ENCODE measurements at regions not wholly inside any gene's neighbourhood (a gene's known extent, or its start where the extent isn't known, plus 50 kb on each side); places are given as distances from the start of the nearest gene placed in this dataset.

- no peak for ATAC-seq (ENCODE audit: low read depth)
- Histone ChIP-seq H3K27me3 (replicated peaks in 1 of 4; ENCODE audit: control extremely low read depth in 1 of 4, control insufficient read depth in 3 of 4, insufficient read depth in 4 of 4, low read length in 3 of 4) (no peaks in the 10 kb centered on the region), H3K9me3 (ENCODE audit: control extremely low read depth in 1 of 3, control insufficient read depth in 2 of 3, insufficient read depth in 1 of 3, low read length in 2 of 3) (no peaks in the 10 kb centered on the region), H3K4me2 (replicated peaks; ENCODE audit: low read depth, low read length, poor library complexity, severe bottlenecking) (no peak overlapping the region), H3K36me3 (replicated peaks in 1 of 2; ENCODE audit: control extremely low read depth in 1 of 2, control insufficient read depth in 1 of 2, extremely low read depth in 1 of 2, insufficient read depth in 2 of 2, low read length in 1 of 2) (no peaks in the 10 kb centered on the region), H2AFZ (ENCODE audit: insufficient read depth, low read depth, low read length, poor library complexity, severe bottlenecking) (no peak overlapping the region), H4K20me1 (ENCODE audit: control insufficient read depth, insufficient read depth, low read length, poor library complexity, severe bottlenecking) (no peaks in the 10 kb centered on the region), H3K27ac (ENCODE audit: low read length in 2 of 2) (no peak overlapping the region), H3K9ac (ENCODE audit: low read length) (no peak overlapping the region), H3K4me3 (ENCODE audit: control extremely low read depth in 1 of 5, extremely low read depth in 1 of 5, insufficient read depth in 1 of 5, low read depth in 2 of 5, low read length in 4 of 5) (no peak overlapping the region), H3K79me2 (ENCODE audit: control insufficient read depth, insufficient read depth, low read length) (no peaks in the 10 kb centered on the region), H3K4me1 (ENCODE audit: control insufficient read depth in 2 of 2, insufficient read depth in 2 of 2, low read length in 2 of 2) (no peaks in the 10 kb centered on the region)
- 100% methylated on average over 2 of the region's 7 CpGs for WGBS (ENCODE audit: insufficient coverage)
- intact Hi-C loops (cut with micrococcal nuclease): no loop called here
- POLR2A ChIA-PET: no interaction called here
- Mint-ChIP-seq H3K4me1 (no peaks in the 10 kb centered on the region), H3K27me3 (no peaks in the 10 kb centered on the region), H3K27ac (no peak overlapping the region), H3K9me3 (ENCODE audit: insufficient read depth) (no peaks in the 10 kb centered on the region), H3K4me3 (no peak overlapping the region)
- DNase-seq: no peak
- CTCF ChIA-PET: no interaction called here
- no peak for TF ChIP-seq EZH2 (IDR thresholded peaks at IDR 0.05; ENCODE audit: borderline replicate concordance, insufficient read depth, low read depth, low read length, poor library complexity, severe bottlenecking)
- TF ChIP-seq CTCF (IDR thresholded peaks at IDR 0.05): no peak
Observed at GRCh38 chr7:19368491-19368925, 223.3 kb upstream of the FERD3L start.

- no peaks in the 10 kb centered on the region for H3K9me3 ChIP-seq (ENCODE audit: control extremely low read depth in 1 of 3, control insufficient read depth in 2 of 3, insufficient read depth in 1 of 3, low read length in 2 of 3)
- no peak overlapping the region for H3K4me2 ChIP-seq (replicated peaks; ENCODE audit: low read depth, low read length, poor library complexity, severe bottlenecking)
- TF ChIP-seq EZH2 (IDR thresholded peaks at IDR 0.05; ENCODE audit: borderline replicate concordance, insufficient read depth, low read depth, low read length, poor library complexity, severe bottlenecking): no peak
- no peak for TF ChIP-seq CTCF (IDR thresholded peaks at IDR 0.05)
- no peaks in the 10 kb centered on the region for H3K27me3 Mint-ChIP-seq
- no peak overlapping the region for H3K4me3 Mint-ChIP-seq
- intact Hi-C loops (cut with micrococcal nuclease): no loop called here
- H3K27ac ChIP-seq (ENCODE audit: low read length in 2 of 2): no peak overlapping the region
- no peaks in the 10 kb centered on the region for H3K36me3 ChIP-seq (replicated peaks in 1 of 2; ENCODE audit: control extremely low read depth in 1 of 2, control insufficient read depth in 1 of 2, extremely low read depth in 1 of 2, insufficient read depth in 2 of 2, low read length in 1 of 2)
- H3K79me2 ChIP-seq (ENCODE audit: control insufficient read depth, insufficient read depth, low read length): no peaks in the 10 kb centered on the region
- H3K27me3 ChIP-seq (replicated peaks in 1 of 4; ENCODE audit: control extremely low read depth in 1 of 4, control insufficient read depth in 3 of 4, insufficient read depth in 4 of 4, low read length in 3 of 4): no peaks in the 10 kb centered on the region
- no peaks in the 10 kb centered on the region for H3K4me1 ChIP-seq (ENCODE audit: control insufficient read depth in 2 of 2, insufficient read depth in 2 of 2, low read length in 2 of 2)
- ChIA-PET CTCF (no interaction called here), POLR2A (no interaction called here)
- H3K27ac Mint-ChIP-seq: no peak overlapping the region
- no peak overlapping the region for H2AFZ ChIP-seq (ENCODE audit: insufficient read depth, low read depth, low read length, poor library complexity, severe bottlenecking)
- H4K20me1 ChIP-seq (ENCODE audit: control insufficient read depth, insufficient read depth, low read length, poor library complexity, severe bottlenecking): no peaks in the 10 kb centered on the region
- no peak overlapping the region for H3K9ac ChIP-seq (ENCODE audit: low read length)
- DNase-seq (no peak), ATAC-seq (ENCODE audit: low read depth) (no peak)
- WGBS (ENCODE audit: insufficient coverage): no CpG with 5 or more reads among the region's 4 CpGs
- no peaks in the 10 kb centered on the region for H3K4me1 Mint-ChIP-seq
- no peak overlapping the region for H3K4me3 ChIP-seq (ENCODE audit: control extremely low read depth in 1 of 5, extremely low read depth in 1 of 5, insufficient read depth in 1 of 5, low read depth in 2 of 5, low read length in 4 of 5)
- no peaks in the 10 kb centered on the region for H3K9me3 Mint-ChIP-seq (ENCODE audit: insufficient read depth)
Observed at GRCh38 chr7:19364950-19365349, 219.7 kb upstream of the FERD3L start.

Data from B cell (primary cell).